Upper lobe of right lung (tissue), 1 donor: ENCODE measurements at regions not wholly inside any gene's neighbourhood (a gene's known extent, or its start where the extent isn't known, plus 50 kb on each side); places are given as distances from the start of the nearest gene placed in this dataset.

ENCODE experiments used
- ATAC-seq: fragments of 200-7000 bp; cut with Tn5 transposase; one replicate; pipeline ENCODE4 v1.9.1; 2020; ENCODE audit warnings: mild to moderate bottlenecking, moderate library complexity
- DNase-seq: peaks from one replicate; pipeline ENCODE4 v3.0.0-alpha.2; 2020
- H3K27ac ChIP-seq: fragments of 200-600 bp; one replicate; pipeline ENCODE4 v1.8.0; 2022
- H3K27me3 ChIP-seq: fragments of 200-600 bp; one replicate; pipeline ENCODE4 v1.8.0; 2022; ENCODE audit warnings: mild to moderate bottlenecking
- H3K36me3 ChIP-seq: fragments of 200-600 bp; one replicate; pipeline ENCODE4 v1.8.0; 2022
- H3K4me1 ChIP-seq: fragments of 200-600 bp; one replicate; pipeline ENCODE4 v1.8.0; 2022
- H3K4me3 ChIP-seq: fragments of 200-600 bp; one replicate; pipeline ENCODE4 v1.8.0; 2022; ENCODE audit warnings: mild to moderate bottlenecking
- H3K9me3 ChIP-seq: fragments of 200-600 bp; one replicate; pipeline ENCODE4 v1.8.0; 2022
- CTCF ChIP-seq: fragments of 200-600 bp; IDR thresholded peaks from one replicate; pipeline ENCODE4 v1.8.0; 2022; ENCODE audit warnings: antibody characterized with exemption
- intact Hi-C: fragments of 100-400 bp; cut with DNase I; formaldehyde crosslinking; loops from one replicate; pipeline ENCODE4 v1.11.0; 2022
- donor health status: DM: no; HTN: yes; CAD: no; lungs with severe emphysema.

DNA sequence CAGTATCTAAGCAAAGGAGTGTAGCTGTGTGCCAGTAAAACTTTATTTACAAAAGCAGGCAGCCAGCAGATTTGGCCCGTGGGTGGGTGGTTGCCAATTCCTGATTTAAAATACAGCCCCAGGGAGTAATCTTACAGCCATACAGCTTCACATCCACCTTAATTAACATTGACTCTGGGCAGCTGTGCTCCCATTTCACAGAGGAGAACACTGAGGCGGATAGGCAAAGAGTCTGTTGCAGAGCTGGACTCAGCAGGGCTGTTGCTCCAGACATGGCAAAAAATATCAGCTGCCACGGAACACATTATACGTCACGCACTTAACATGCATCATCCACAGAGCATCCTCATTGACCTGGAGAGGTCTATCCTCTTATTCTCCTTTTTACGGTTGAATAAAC is 289.9 kb downstream of the DHX35 start:
- Histone ChIP-seq H3K4me1 (no peaks in the 10 kb centered on the region), H3K27ac (no peak overlapping the region), H3K9me3 (no peaks in the 10 kb centered on the region), H3K36me3 (no peaks in the 10 kb centered on the region), H3K4me3 (no peak overlapping the region), H3K27me3 (no peaks in the 10 kb centered on the region)
- ATAC-seq (no peak), DNase-seq (no peak)
- TF ChIP-seq CTCF = no peak
- intact Hi-C loops = no loop called here

- DNase-seq = no peak
- no peaks in the 10 kb centered on the region for H3K27me3 ChIP-seq
- H3K27ac ChIP-seq = no peak overlapping the region
- TF ChIP-seq CTCF = no peak
- no peaks in the 10 kb centered on the region for H3K9me3 ChIP-seq
- ATAC-seq = no peak
- no peaks in the 10 kb centered on the region for H3K4me1 ChIP-seq
- H3K36me3 ChIP-seq = no peaks in the 10 kb centered on the region
- intact Hi-C loops = no loop called here
- H3K4me3 ChIP-seq = no peak overlapping the region
Measured at GRCh38 chr20:39249798-39250197, 287.7 kb downstream of the DHX35 start.

DNA sequence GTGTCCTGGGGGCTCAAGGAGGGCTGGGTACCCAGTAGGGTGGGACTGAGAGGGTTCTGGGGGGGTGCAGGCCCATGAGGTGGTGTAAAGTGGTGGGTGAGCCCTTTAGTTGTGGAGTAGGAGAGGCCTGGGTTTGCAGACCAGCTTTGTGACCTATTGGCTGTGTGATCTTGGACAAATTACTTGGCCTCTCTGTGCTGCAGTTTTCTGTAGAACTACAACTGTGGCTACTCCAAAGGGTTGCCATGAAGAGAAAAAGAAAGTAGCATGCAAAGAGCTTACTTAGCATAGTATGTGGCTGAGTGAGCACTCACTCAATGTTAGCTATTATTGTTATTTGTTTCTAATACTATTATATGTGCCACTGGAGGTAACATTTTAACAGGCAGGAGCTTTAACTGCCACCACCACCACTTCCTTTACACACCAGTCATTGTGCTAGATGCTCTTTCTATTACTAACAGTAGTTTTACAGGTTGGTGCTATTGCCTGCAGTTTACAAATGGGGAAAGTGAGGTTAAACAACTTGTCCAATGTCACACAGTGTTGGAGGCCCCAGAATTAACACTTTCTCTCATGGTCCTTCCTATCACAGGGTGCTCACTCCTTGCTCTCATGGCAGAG is 286.8 kb downstream of the DHX35 start:
- intact Hi-C loops = no loop called here
- Histone ChIP-seq H3K27ac (no peak overlapping the region), H3K4me1 (no peaks in the 10 kb centered on the region), H3K36me3 (no peaks in the 10 kb centered on the region), H3K9me3 (no peaks in the 10 kb centered on the region), H3K27me3 (no peaks in the 10 kb centered on the region), H3K4me3 (no peak overlapping the region)
- no peak for DNase-seq
- no peak for TF ChIP-seq CTCF
- ATAC-seq = no peak

- Histone ChIP-seq H3K36me3 (no peaks in the 10 kb centered on the region), H3K27me3 (no peaks in the 10 kb centered on the region), H3K4me1 (no peaks in the 10 kb centered on the region), H3K27ac (no peak overlapping the region), H3K9me3 (no peaks in the 10 kb centered on the region), H3K4me3 (no peak overlapping the region)
- DNase-seq (no peak), ATAC-seq (no peak)
- no peak for TF ChIP-seq CTCF
- intact Hi-C loops = no loop called here
Measured at GRCh38 chr20:39248171-39248861, 286.2 kb downstream of the DHX35 start.

GRCh38 chr20:39246436-39246835 is 284.3 kb downstream of the DHX35 start:
- H3K36me3 ChIP-seq = no peaks in the 10 kb centered on the region
- TF ChIP-seq CTCF = no peak
- no peaks in the 10 kb centered on the region for H3K27me3 ChIP-seq
- DNase-seq (no peak), ATAC-seq (no peak)
- intact Hi-C loops = no loop called here
- no peaks in the 10 kb centered on the region for H3K4me1 ChIP-seq
- H3K9me3 ChIP-seq = no peaks in the 10 kb centered on the region
- H3K27ac ChIP-seq = no peak overlapping the region
- H3K4me3 ChIP-seq = no peak overlapping the region
